OCI-LY7 (cell line): ENCODE measurements at regions not wholly inside any gene's neighbourhood (a gene's known extent, or its start where the extent isn't known, plus 50 kb on each side); places are given as distances from the start of the nearest gene placed in this dataset.

Source experiments
- BruUV-seq: library from RNA; stranded (reverse); fragments of 400-500 nt; replicated peaks from 2 replicates; lab custom pipeline; 2021; lab: Mats Ljungman, UMichigan
- CTCF ChIA-PET: fragments of 300-600 bp; sonication (Branson Sonifier 250); formaldehyde crosslinking; loops from one replicate; lab custom pipeline; 2022; ENCODE audit warnings: antibody characterized with exemption; ENCODE audit not compliant: unreplicated experiment; lab: Charles Lee
- POLR2A ChIA-PET: fragments of 300-600 bp; sonication (Branson Sonifier 250); formaldehyde crosslinking; loops from one replicate; lab custom pipeline; 2022; ENCODE audit warnings: antibody characterized with exemption; lab: Charles Lee
- DNase-seq: peaks from one replicate; pipeline ENCODE4 v3.0.0-alpha.2; 2015; ENCODE audit warnings: low spot score
- H2AFZ ChIP-seq: fragments of 200-600 bp; sonication (generic), shearing (Covaris generic); 2 replicates; pipeline ENCODE4 v1.6.1; 2014; ENCODE audit warnings: mild to moderate bottlenecking, antibody characterized with exemption, low read length, moderate library complexity
- H3K27ac ChIP-seq: fragments of 200-600 bp; sonication (generic); 2 replicates; pipeline ENCODE4 v1.5.1; 2014; ENCODE audit warnings: mixed run types, low read depth, mild to moderate bottlenecking, moderate library complexity, low read length, inconsistent platforms; ENCODE audit not compliant: poor library complexity, severe bottlenecking
- H3K36me3 ChIP-seq: fragments of 200-600 bp; sonication (generic); 2 replicates; pipeline ENCODE4 v1.6.1; 2014; ENCODE audit warnings: mild to moderate bottlenecking, antibody characterized with exemption, low read length, moderate library complexity, mixed read lengths; ENCODE audit not compliant: insufficient read depth
- H3K4me1 ChIP-seq: fragments of 200-600 bp; sonication (generic); 2 replicates; pipeline ENCODE4 v1.5.1; 2014; ENCODE audit warnings: mild to moderate bottlenecking, low read length; ENCODE audit not compliant: insufficient read depth, poor library complexity, severe bottlenecking
- H3K4me2 ChIP-seq: fragments of 200-600 bp; sonication (generic); 2 replicates; pipeline ENCODE4 v1.6.1; 2014; ENCODE audit warnings: mild to moderate bottlenecking, low read length
- H3K4me3 ChIP-seq: fragments of 200-600 bp; sonication (generic); 2 replicates; pipeline ENCODE4 v1.5.1; 2014; ENCODE audit warnings: mild to moderate bottlenecking, low read depth, low read length; ENCODE audit not compliant: poor library complexity, severe bottlenecking
- H3K79me2 ChIP-seq: fragments of 200-600 bp; sonication (generic); 2 replicates; pipeline ENCODE4 v1.6.1; 2016; ENCODE audit warnings: low read depth, mild to moderate bottlenecking, low read length, moderate library complexity, mixed read lengths; ENCODE audit not compliant: insufficient read depth
- H3K9me2 ChIP-seq: fragments of 200-600 bp; sonication (generic); 2 replicates; pipeline ENCODE4 v1.6.1; 2016; ENCODE audit warnings: mild to moderate bottlenecking, low read length, mixed read lengths; ENCODE audit not compliant: insufficient read depth
- H3K9me3 ChIP-seq: fragments of 200-600 bp; sonication (generic); 2 replicates; pipeline ENCODE4 v1.6.1; 2014; ENCODE audit warnings: mild to moderate bottlenecking, mixed run types, low read length, mixed read lengths
- H4K20me1 ChIP-seq: fragments of 200-600 bp; sonication (generic); 2 replicates; pipeline ENCODE4 v1.6.1; 2014; ENCODE audit warnings: mild to moderate bottlenecking, antibody characterized with exemption, low read length, moderate library complexity, mixed read lengths; ENCODE audit not compliant: insufficient read depth
- EZH2phosphoT487 ChIP-seq: fragments of 200-600 bp; sonication (generic); IDR thresholded peaks from 2 replicates; pipeline ENCODE4 v1.6.1; 2018; ENCODE audit warnings: low read depth, borderline replicate concordance, mild to moderate bottlenecking, mixed run types, antibody characterized with exemption, low read length, moderate library complexity, mixed read lengths
- intact Hi-C: fragments of 100-400 bp; cut with micrococcal nuclease; formaldehyde crosslinking; loops from one replicate; pipeline ENCODE4 v1.10.0; 2022; ENCODE audit not compliant: unreplicated experiment
- TF ChIP-seq, protein P1 (sequence below): fragments of 200-600 bp; sonication (generic); conservative IDR thresholded peaks from 2 replicates; pipeline ENCODE4 v1.5.1; 2014; ENCODE audit warnings: mild to moderate bottlenecking, antibody characterized with exemption, low read length, moderate library complexity, mixed read lengths

- peaks cover 44% of the 10 kb centered on the region for H3K4me1 ChIP-seq
- H3K9me3 ChIP-seq = peaks cover 18% of the 10 kb centered on the region; the same call in 1 of the 2 replicates
- H3K79me2 ChIP-seq = no peaks in the 10 kb centered on the region
- CTCF ChIA-PET = no interaction called here
- peak overlapping the region; percentile 55 for H3K4me2 ChIP-seq
- peak overlapping the region; percentile 79 for H2AFZ ChIP-seq
- TF ChIP-seq EZH2phosphoT487 = no peak
- H3K4me3 ChIP-seq = peak overlapping the region; percentile 12
- no peaks in the 10 kb centered on the region; the same call in 1 of the 2 replicates for H3K36me3 ChIP-seq
- H3K9me2 ChIP-seq = no peaks in the 10 kb centered on the region
- POLR2A ChIA-PET = interaction anchor here (0.5 to 1.6 kb wide), 4 partner anchors 11 to 404 kb away, joined by 4 to 8 read pairs (median 5); no protein-coding TSS in a partner anchor
- no peak overlapping the region for H3K27ac ChIP-seq
- no TSS peak for BruUV-seq
- H4K20me1 ChIP-seq = no peaks in the 10 kb centered on the region
- DNase-seq = peak; percentile 39
- intact Hi-C loops = loop anchor here (5.0 kb wide), 3 partner anchors 248 to 537 kb away; no protein-coding TSS in a partner anchor
Measured at GRCh38 chr13:50375792-50376191, 360.5 kb downstream of the KCNRG start.

GRCh38 chr13:50376895-50377575 lies 361.8 kb downstream of the KCNRG start:
- ChIA-PET POLR2A (interaction anchor here (0.6 to 2.3 kb wide), 6 partner anchors 10 to 1079 kb away, joined by 3 to 10 read pairs (median 4); no protein-coding TSS in a partner anchor), CTCF (no interaction called here)
- H3K4me2 ChIP-seq = peak overlapping the region; percentile 10; the same call in 1 of the 2 replicates
- H3K4me3 ChIP-seq = no peak overlapping the region
- BruUV-seq = no TSS peak
- no peaks in the 10 kb centered on the region; the same call in 1 of the 2 replicates for H3K36me3 ChIP-seq
- TF ChIP-seq, protein P1, sequence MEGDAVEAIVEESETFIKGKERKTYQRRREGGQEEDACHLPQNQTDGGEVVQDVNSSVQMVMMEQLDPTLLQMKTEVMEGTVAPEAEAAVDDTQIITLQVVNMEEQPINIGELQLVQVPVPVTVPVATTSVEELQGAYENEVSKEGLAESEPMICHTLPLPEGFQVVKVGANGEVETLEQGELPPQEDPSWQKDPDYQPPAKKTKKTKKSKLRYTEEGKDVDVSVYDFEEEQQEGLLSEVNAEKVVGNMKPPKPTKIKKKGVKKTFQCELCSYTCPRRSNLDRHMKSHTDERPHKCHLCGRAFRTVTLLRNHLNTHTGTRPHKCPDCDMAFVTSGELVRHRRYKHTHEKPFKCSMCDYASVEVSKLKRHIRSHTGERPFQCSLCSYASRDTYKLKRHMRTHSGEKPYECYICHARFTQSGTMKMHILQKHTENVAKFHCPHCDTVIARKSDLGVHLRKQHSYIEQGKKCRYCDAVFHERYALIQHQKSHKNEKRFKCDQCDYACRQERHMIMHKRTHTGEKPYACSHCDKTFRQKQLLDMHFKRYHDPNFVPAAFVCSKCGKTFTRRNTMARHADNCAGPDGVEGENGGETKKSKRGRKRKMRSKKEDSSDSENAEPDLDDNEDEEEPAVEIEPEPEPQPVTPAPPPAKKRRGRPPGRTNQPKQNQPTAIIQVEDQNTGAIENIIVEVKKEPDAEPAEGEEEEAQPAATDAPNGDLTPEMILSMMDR = peak; percentile 42; the same call in 1 of the 2 replicates
- no peak for TF ChIP-seq EZH2phosphoT487
- no peak overlapping the region for H3K27ac ChIP-seq
- no peaks in the 10 kb centered on the region for H3K9me2 ChIP-seq
- H3K4me1 ChIP-seq = peaks cover 42% of the 10 kb centered on the region
- H4K20me1 ChIP-seq = no peaks in the 10 kb centered on the region
- no peaks in the 10 kb centered on the region for H3K79me2 ChIP-seq
- no peak overlapping the region; the same call in 1 of the 2 replicates for H2AFZ ChIP-seq
- no peak for DNase-seq
- H3K9me3 ChIP-seq = peaks cover 30% of the 10 kb centered on the region; the same call in 1 of the 2 replicates
- intact Hi-C loops = loop anchor here (5.0 kb wide), 3 partner anchors 250 to 535 kb away; no protein-coding TSS in a partner anchor

DNA sequence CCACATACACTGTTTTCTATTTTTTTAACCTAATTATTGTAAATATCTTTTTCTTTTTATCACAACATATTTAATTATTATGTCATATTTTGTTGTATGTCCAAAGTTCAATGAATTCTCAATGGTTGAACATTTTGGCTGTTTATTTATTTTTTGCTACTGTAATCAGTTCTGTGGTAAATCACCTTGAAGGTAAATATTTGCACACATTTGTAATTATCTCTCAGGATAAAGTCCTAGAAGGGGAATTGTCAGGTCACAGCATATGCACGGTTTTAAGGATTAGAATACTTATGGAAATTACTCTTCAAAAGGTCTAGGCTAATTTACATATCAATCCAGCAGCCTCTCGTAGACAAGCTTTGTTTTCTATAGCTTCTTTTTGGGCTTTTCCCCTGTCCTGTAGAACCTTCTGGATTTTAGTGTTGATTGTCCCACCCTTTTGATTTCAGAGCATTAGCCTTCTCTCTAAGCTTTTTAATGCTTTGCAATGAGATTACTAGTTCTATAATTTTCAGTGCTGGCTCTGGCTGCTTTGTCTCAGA lies 362.6 kb downstream of the KCNRG start:
- H3K79me2 ChIP-seq = no peaks in the 10 kb centered on the region
- peak overlapping the region; percentile 83 for H3K27ac ChIP-seq
- BruUV-seq = no TSS peak
- H3K9me3 ChIP-seq = peaks cover 30% of the 10 kb centered on the region; the same call in 1 of the 2 replicates
- H3K4me3 ChIP-seq = peak overlapping the region; percentile 33
- no peak for DNase-seq
- H3K4me1 ChIP-seq = peaks cover 42% of the 10 kb centered on the region
- H2AFZ ChIP-seq = peak overlapping the region; percentile 72; the same call in 1 of the 2 replicates
- POLR2A ChIA-PET = interaction anchor here (0.6 to 2.3 kb wide), 11 partner anchors 9 to 513 kb away, joined by 3 to 10 read pairs (median 5); no protein-coding TSS in a partner anchor
- H3K9me2 ChIP-seq = no peaks in the 10 kb centered on the region
- intact Hi-C loops = loop anchor here (1.0 to 5.0 kb wide), 4 partner anchors 135 to 535 kb away; no protein-coding TSS in a partner anchor
- H3K36me3 ChIP-seq = no peaks in the 10 kb centered on the region; the same call in 1 of the 2 replicates
- no peak for TF ChIP-seq EZH2phosphoT487
- TF ChIP-seq, protein P1 = no peak
- H3K4me2 ChIP-seq = peak overlapping the region; percentile 68
- CTCF ChIA-PET = interaction anchor here (1.1 kb wide), 1 partner anchor 514 kb away, joined by 3 read pairs; no protein-coding TSS in a partner anchor
- no peaks in the 10 kb centered on the region for H4K20me1 ChIP-seq
